CD4-positive, alpha-beta T cell treated with Interferon alpha-2 for 1 hour (primary cell): ENCODE measurements at regions not wholly inside any gene's neighbourhood (a gene's known extent, or its start where the extent isn't known, plus 50 kb on each side); places are given as distances from the start of the nearest gene placed in this dataset.

Experiments used
- DNase-seq, 2 donors: peaks; one replicate each; pipeline ENCODE4 v3.0.0-alpha.2; 2020 to 2022

- DNase-seq: no peak
Observed at GRCh38 chr15:35736150-35736549, 190.2 kb upstream of the DPH6 start.

GRCh38 chr15:35737441-35737840 is 191.5 kb upstream of the DPH6 start:
- DNase-seq: no peak

- DNase-seq: no peak
Observed at GRCh38 chr15:35738370-35738769, 192.4 kb upstream of the DPH6 start.

GRCh38 chr15:35740761-35741160 is 194.8 kb upstream of the DPH6 start:
- DNase-seq: no peak

GRCh38 chr15:35741395-35741794 is 195.4 kb upstream of the DPH6 start:
- DNase-seq: no peak

- no peak for DNase-seq
Observed at GRCh38 chr15:35741881-35742280, 195.9 kb upstream of the DPH6 start.

GRCh38 chr15:35743321-35743720 is 197.4 kb upstream of the DPH6 start:
- DNase-seq: no peak

- DNase-seq: no peak
Observed at GRCh38 chr15:35746121-35746520, 200.2 kb upstream of the DPH6 start.

- DNase-seq: no peak
Observed at GRCh38 chr15:35748105-35748504, 202.1 kb upstream of the DPH6 start.

GRCh38 chr15:35750051-35750450 is 204.1 kb upstream of the DPH6 start:
- DNase-seq: no peak

GRCh38 chr15:35751413-35752133 is 205.6 kb upstream of the DPH6 start:
- DNase-seq: peak; percentile 3 to 33

- DNase-seq: no peak
Observed at GRCh38 chr15:35752134-35752466, 206.1 kb upstream of the DPH6 start.

- DNase-seq: no peak
Observed at GRCh38 chr15:35753486-35753885, 207.5 kb upstream of the DPH6 start.

- no peak for DNase-seq
Observed at GRCh38 chr15:35755237-35755802, 209.4 kb upstream of the DPH6 start.

- DNase-seq: no peak
Observed at GRCh38 chr15:35756623-35757022, 210.7 kb upstream of the DPH6 start.

- no peak for DNase-seq
Observed at GRCh38 chr15:35757361-35757760, 211.4 kb upstream of the DPH6 start.

- no peak for DNase-seq
Observed at GRCh38 chr15:35757765-35758164, 211.8 kb upstream of the DPH6 start.

GRCh38 chr15:35764661-35765519 is 218.9 kb upstream of the DPH6 start:
- no peak for DNase-seq

- DNase-seq: no peak
Observed at GRCh38 chr15:35768949-35769348, 223.0 kb upstream of the DPH6 start.

GRCh38 chr15:35769656-35770055 is 223.7 kb upstream of the DPH6 start:
- no peak for DNase-seq

GRCh38 chr15:35771746-35772442 is 225.9 kb upstream of the DPH6 start:
- DNase-seq: no peak

- no peak for DNase-seq
Observed at GRCh38 chr15:35774653-35775052, 228.7 kb upstream of the DPH6 start.

GRCh38 chr15:35775471-35775870 is 229.5 kb upstream of the DPH6 start:
- no peak for DNase-seq

GRCh38 chr15:35777061-35777460 is 231.1 kb upstream of the DPH6 start:
- no peak for DNase-seq
